22Rv1 (cell line): ENCODE measurements at regions not wholly inside any gene's neighbourhood (a gene's known extent, or its start where the extent isn't known, plus 50 kb on each side); places are given as distances from the start of the nearest gene placed in this dataset.

Experiments used
- H3K27ac ChIP-seq: fragments of 450-650 bp; 2 replicates; pipeline ENCODE4 v1.5.1; 2017
- CTCF ChIP-seq: fragments of 450-650 bp; IDR thresholded peaks from 2 replicates; pipeline ENCODE4 v1.5.1; 2017; ENCODE audit warnings: mild to moderate bottlenecking
- ZFX ChIP-seq: fragments of 450-650 bp; IDR thresholded peaks from 2 replicates; pipeline ENCODE4 v1.6.1; 2017; ENCODE audit warnings: antibody characterized with exemption, borderline replicate concordance

- no peak overlapping the region for H3K27ac ChIP-seq
- TF ChIP-seq CTCF = no peak
- no peak for TF ChIP-seq ZFX
These were observed 121.8 kb upstream of the PRR20A start for GRCh38 chr13:57018915-57019314.

GRCh38 chr13:57030671-57031070 lies 110.0 kb upstream of the PRR20A start:
- TF ChIP-seq CTCF (no peak), ZFX (no peak)
- H3K27ac ChIP-seq = no peak overlapping the region

- H3K27ac ChIP-seq = no peak overlapping the region
- TF ChIP-seq ZFX = no peak
- TF ChIP-seq CTCF = no peak
These were observed 104.4 kb upstream of the PRR20A start for GRCh38 chr13:57036290-57036689.

- no peak for TF ChIP-seq ZFX
- no peak for TF ChIP-seq CTCF
- no peak overlapping the region for H3K27ac ChIP-seq
These were observed 95.8 kb upstream of the PRR20A start for GRCh38 chr13:57044910-57045309.

GRCh38 chr13:57045826-57046546 lies 94.7 kb upstream of the PRR20A start:
- no peak for TF ChIP-seq CTCF
- TF ChIP-seq ZFX = no peak

GRCh38 chr13:57056601-57057180 lies 84.0 kb upstream of the PRR20A start:
- no peak for TF ChIP-seq CTCF
- TF ChIP-seq ZFX = no peak
- no peak overlapping the region for H3K27ac ChIP-seq

More at GRCh38 chr13:57045826-57046546, 94.7 kb upstream of the PRR20A start:
- H3K27ac ChIP-seq = no peak overlapping the region

GRCh38 chr13:57063007-57063406 lies 77.7 kb upstream of the PRR20A start:
- TF ChIP-seq ZFX = no peak
- no peak for TF ChIP-seq CTCF
- H3K27ac ChIP-seq = no peak overlapping the region
